H9 (cell line): ENCODE measurements at regions not wholly inside any gene's neighbourhood (a gene's known extent, or its start where the extent isn't known, plus 50 kb on each side); places are given as distances from the start of the nearest gene placed in this dataset.

Source experiments
- DNase-seq: peaks from one replicate; pipeline ENCODE4 v3.0.0-alpha.2; 2017
- H2AFZ ChIP-seq: one replicate; pipeline ENCODE4 v1.6.1; 2013; ENCODE audit warnings: mild to moderate bottlenecking, low read length, control low read depth, moderate library complexity
- H2AK5ac ChIP-seq: 2 replicates; pipeline ENCODE4 v1.6.1; 2013; ENCODE audit warnings: low read length, control low read depth, mixed read lengths; ENCODE audit not compliant: insufficient read length
- H2BK120ac ChIP-seq: one replicate; pipeline ENCODE4 v1.6.1; 2013; ENCODE audit warnings: low read depth, mild to moderate bottlenecking, low read length, control low read depth, inconsistent platforms; ENCODE audit not compliant: poor library complexity, severe bottlenecking
- H2BK12ac ChIP-seq: 2 replicates; pipeline ENCODE4 v1.6.1; 2013; ENCODE audit warnings: low read length, control low read depth, mixed read lengths, low read depth; ENCODE audit not compliant: insufficient read length
- H2BK15ac ChIP-seq: 2 replicates; pipeline ENCODE4 v1.6.1; 2013; ENCODE audit warnings: low read depth, low read length, control low read depth
- H2BK20ac ChIP-seq: one replicate; pipeline ENCODE4 v1.6.1; 2013; ENCODE audit warnings: low read depth, mild to moderate bottlenecking, low read length, control low read depth, inconsistent platforms; ENCODE audit not compliant: poor library complexity, severe bottlenecking
- H2BK5ac ChIP-seq: 2 replicates; pipeline ENCODE4 v1.6.1; 2013; ENCODE audit warnings: low read length, control low read depth, mixed read lengths; ENCODE audit not compliant: insufficient read length
- H3K14ac ChIP-seq: 2 replicates; pipeline ENCODE4 v1.6.1; 2013; ENCODE audit warnings: low read length, control low read depth; ENCODE audit not compliant: insufficient read depth
- H3K18ac ChIP-seq: 2 replicates; pipeline ENCODE4 v1.6.1; 2013; ENCODE audit warnings: low read depth, mild to moderate bottlenecking, mixed read lengths, low read length, control low read depth; ENCODE audit not compliant: insufficient read length
- H3K23ac ChIP-seq: 2 replicates; pipeline ENCODE4 v1.6.1; 2013; ENCODE audit warnings: low read length, control low read depth, mixed read lengths, low read depth; ENCODE audit not compliant: insufficient read length
- H3K23me2 ChIP-seq: 2 replicates; pipeline ENCODE4 v1.6.1; 2013; ENCODE audit warnings: low read depth, mild to moderate bottlenecking, mixed read lengths, low read length, control low read depth; ENCODE audit not compliant: insufficient read length, poor library complexity, severe bottlenecking
- H3K27ac ChIP-seq: 2 replicates; pipeline ENCODE4 v1.5.1; 2013; ENCODE audit warnings: low read length, control low read depth, mixed read lengths, low read depth; ENCODE audit not compliant: insufficient read length
- H3K27me3 ChIP-seq: 2 replicates; pipeline ENCODE4 v1.6.1; 2013; ENCODE audit warnings: low read length, control low read depth, inconsistent platforms; ENCODE audit not compliant: insufficient read depth
- H3K4ac ChIP-seq: 2 replicates; pipeline ENCODE4 v1.6.1; 2013; ENCODE audit warnings: low read depth, mild to moderate bottlenecking, control low read depth, inconsistent platforms, low read length, moderate library complexity
- H3K4me1 ChIP-seq: 2 replicates; pipeline ENCODE4 v1.6.1; 2013; ENCODE audit warnings: low read length, control low read depth, inconsistent platforms; ENCODE audit not compliant: insufficient read depth
- H3K4me2 ChIP-seq: 2 replicates; pipeline ENCODE4 v1.6.1; 2013; ENCODE audit warnings: low read length, control low read depth, mixed read lengths; ENCODE audit not compliant: insufficient read length, insufficient read depth
- H3K56ac ChIP-seq: 2 replicates; pipeline ENCODE4 v1.6.1; 2013; ENCODE audit warnings: low read depth, mild to moderate bottlenecking, mixed read lengths, low read length, control low read depth; ENCODE audit not compliant: insufficient read length
- H3K79me1 ChIP-seq: 2 replicates; pipeline ENCODE4 v1.6.1; 2013; ENCODE audit warnings: low read depth, mild to moderate bottlenecking, moderate library complexity, low read length, control low read depth, inconsistent platforms; ENCODE audit not compliant: insufficient read depth, poor library complexity, severe bottlenecking
- H3K79me2 ChIP-seq: 2 replicates; pipeline ENCODE4 v1.6.1; 2013; ENCODE audit warnings: low read length, control low read depth, inconsistent platforms; ENCODE audit not compliant: insufficient read depth
- H3K9ac ChIP-seq: 2 replicates; pipeline ENCODE4 v1.6.1; 2013; ENCODE audit warnings: low read length, control low read depth, mixed read lengths; ENCODE audit not compliant: insufficient read length; ENCODE audit errors: extremely low read depth
- H3K9me3 ChIP-seq: one replicate; pipeline ENCODE4 v1.6.1; 2013; ENCODE audit warnings: low read depth, low read length, inconsistent platforms; ENCODE audit not compliant: control insufficient read depth
- H3T11ph ChIP-seq: one replicate; pipeline ENCODE4 v1.6.1; 2013; ENCODE audit warnings: mild to moderate bottlenecking, low read length, control low read depth, inconsistent platforms
- H4K20me1 ChIP-seq: one replicate; pipeline ENCODE4 v1.6.1; 2013; ENCODE audit not compliant: control insufficient read depth, insufficient read length, insufficient read depth
- H4K5ac ChIP-seq: 2 replicates; pipeline ENCODE4 v1.6.1; 2013; ENCODE audit warnings: low read depth, mild to moderate bottlenecking, mixed read lengths, low read length, control low read depth; ENCODE audit not compliant: insufficient read length
- H4K8ac ChIP-seq: replicated peaks from 2 replicates; pipeline ENCODE4 v1.6.1; 2013; ENCODE audit warnings: low read length, control low read depth, mixed read lengths, low read depth; ENCODE audit not compliant: insufficient read length
- H4K91ac ChIP-seq: 2 replicates; pipeline ENCODE4 v1.6.1; 2013; ENCODE audit warnings: low read depth, mild to moderate bottlenecking, moderate library complexity, mixed read lengths, low read length, control low read depth; ENCODE audit not compliant: insufficient read length
- H3K27ac Mint-ChIP-seq, 3 experiments: 2 replicates in 2 of 3; 3 replicates in 1 of 3; pipeline ENCODE4 v1.8.0; 2020 to 2021; ENCODE audit warnings: mixed read lengths in 3 of 3, mild to moderate bottlenecking in 1 of 3, moderate library complexity in 1 of 3
- H3K27me3 Mint-ChIP-seq: 2 replicates; pipeline ENCODE4 v1.8.0; 2021; ENCODE audit warnings: low read depth, mild to moderate bottlenecking, moderate library complexity, mixed read lengths
- H3K36me3 Mint-ChIP-seq, 3 experiments: 2 replicates in 2 of 3; 3 replicates in 1 of 3; pipeline ENCODE4 v1.8.0; 2020 to 2021; ENCODE audit warnings: low read depth in 3 of 3, mixed read lengths in 3 of 3; ENCODE audit not compliant: insufficient read depth in 1 of 3
- H3K4me1 Mint-ChIP-seq, 2 experiments: 2 replicates each; pipeline ENCODE4 v1.8.0; 2020; ENCODE audit warnings: mixed read lengths in 2 of 2
- H3K4me3 Mint-ChIP-seq, 2 experiments: 2 replicates in 1 of 2; 3 replicates in 1 of 2; pipeline ENCODE4 v1.8.0; 2020 to 2021; ENCODE audit warnings: mild to moderate bottlenecking in 2 of 2, mixed read lengths in 2 of 2, moderate library complexity in 1 of 2
- H3K9me3 Mint-ChIP-seq, 2 experiments: 2 replicates in 1 of 2; 3 replicates in 1 of 2; pipeline ENCODE4 v1.8.0; 2020; ENCODE audit warnings: mild to moderate bottlenecking in 2 of 2, mixed read lengths in 2 of 2, moderate library complexity in 1 of 2
- WGBS: extraction: QIAGEN DNeasy Blood & Tissue Kit; methylation state at CpG from one replicate; pipeline ENCODE4 v1.1.7; 2013; ENCODE audit warnings: missing lambda C conversion rate, low lambda C conversion rate, mixed read lengths; ENCODE audit not compliant: insufficient read length; ENCODE audit errors: extremely low coverage; 5-methylcytosine and 5-hydroxymethylcytosine counted together
- TF ChIP-seq, protein P1 (sequence below): fragments of 200-600 bp; sonication (generic); conservative IDR thresholded peaks from 3 replicates; pipeline ENCODE4 v1.8.0; 2021; ENCODE audit warnings: antibody characterized with exemption, mild to moderate bottlenecking

DNA sequence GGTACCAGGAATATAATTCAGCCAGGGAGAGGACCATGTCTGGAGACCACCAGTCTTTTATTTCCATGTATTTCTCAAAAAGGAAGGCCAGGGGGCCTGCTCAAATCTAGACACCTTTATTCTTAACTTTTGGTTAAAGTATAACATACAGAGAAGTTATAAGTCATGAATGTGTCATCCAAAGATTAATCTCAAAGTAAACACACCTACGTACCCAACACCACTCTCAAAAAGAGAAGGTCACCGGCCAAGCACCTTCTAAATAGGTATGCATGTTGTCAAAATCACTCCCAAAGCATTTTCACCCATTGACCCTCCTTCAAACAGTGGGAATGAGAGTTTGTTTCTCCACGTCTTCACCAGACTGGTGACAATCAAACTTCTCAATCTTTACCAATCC lies 60.0 kb upstream of the FZD10 start:
- no peak overlapping the region for H2AFZ ChIP-seq
- H3K79me2 ChIP-seq = no peaks in the 10 kb centered on the region
- TF ChIP-seq, protein P1, sequence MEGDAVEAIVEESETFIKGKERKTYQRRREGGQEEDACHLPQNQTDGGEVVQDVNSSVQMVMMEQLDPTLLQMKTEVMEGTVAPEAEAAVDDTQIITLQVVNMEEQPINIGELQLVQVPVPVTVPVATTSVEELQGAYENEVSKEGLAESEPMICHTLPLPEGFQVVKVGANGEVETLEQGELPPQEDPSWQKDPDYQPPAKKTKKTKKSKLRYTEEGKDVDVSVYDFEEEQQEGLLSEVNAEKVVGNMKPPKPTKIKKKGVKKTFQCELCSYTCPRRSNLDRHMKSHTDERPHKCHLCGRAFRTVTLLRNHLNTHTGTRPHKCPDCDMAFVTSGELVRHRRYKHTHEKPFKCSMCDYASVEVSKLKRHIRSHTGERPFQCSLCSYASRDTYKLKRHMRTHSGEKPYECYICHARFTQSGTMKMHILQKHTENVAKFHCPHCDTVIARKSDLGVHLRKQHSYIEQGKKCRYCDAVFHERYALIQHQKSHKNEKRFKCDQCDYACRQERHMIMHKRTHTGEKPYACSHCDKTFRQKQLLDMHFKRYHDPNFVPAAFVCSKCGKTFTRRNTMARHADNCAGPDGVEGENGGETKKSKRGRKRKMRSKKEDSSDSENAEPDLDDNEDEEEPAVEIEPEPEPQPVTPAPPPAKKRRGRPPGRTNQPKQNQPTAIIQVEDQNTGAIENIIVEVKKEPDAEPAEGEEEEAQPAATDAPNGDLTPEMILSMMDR = no peak
- H3T11ph ChIP-seq = no peak overlapping the region
- H2BK15ac ChIP-seq = no peak overlapping the region
- H3K23me2 ChIP-seq = no peaks in the 10 kb centered on the region
- no peaks in the 10 kb centered on the region for H4K20me1 ChIP-seq
- H4K8ac ChIP-seq = no peak overlapping the region
- H4K91ac ChIP-seq = no peak overlapping the region
- Mint-ChIP-seq H3K4me1 (peaks cover 14 to 15% of the 10 kb centered on the region in 2 experiments), H3K27ac (no peak overlapping the region), H3K9me3 (no peaks in the 10 kb centered on the region), H3K36me3 (no peaks in the 10 kb centered on the region), H3K4me3 (no peak overlapping the region), H3K27me3 (peaks cover 89% of the 10 kb centered on the region)
- no peak overlapping the region for H2BK120ac ChIP-seq
- H3K9me3 ChIP-seq = no peaks in the 10 kb centered on the region
- no peak overlapping the region for H3K9ac ChIP-seq
- H3K27ac ChIP-seq = no peak overlapping the region
- DNase-seq = no peak
- WGBS = no CpG with 5 or more reads among the region's 3 CpGs
- no peak overlapping the region for H3K56ac ChIP-seq
- no peak overlapping the region for H2AK5ac ChIP-seq
- no peak overlapping the region for H3K18ac ChIP-seq
- no peak overlapping the region for H3K4ac ChIP-seq
- H3K23ac ChIP-seq = no peak overlapping the region
- H3K79me1 ChIP-seq = no peaks in the 10 kb centered on the region
- no peaks in the 10 kb centered on the region; the same call in 1 of the 2 replicates for H3K4me1 ChIP-seq
- no peak overlapping the region for H2BK5ac ChIP-seq
- no peak overlapping the region for H2BK20ac ChIP-seq
- H4K5ac ChIP-seq = no peak overlapping the region
- H3K14ac ChIP-seq = no peak overlapping the region
- no peaks in the 10 kb centered on the region; the same call in 1 of the 2 replicates for H3K27me3 ChIP-seq
- no peak overlapping the region for H2BK12ac ChIP-seq
- no peak overlapping the region for H3K4me2 ChIP-seq
